GM21367 (cell line): ENCODE measurements at regions not wholly inside any gene's neighbourhood (a gene's known extent, or its start where the extent isn't known, plus 50 kb on each side); places are given as distances from the start of the nearest gene placed in this dataset.
"Not testable (repeated sequence)": the region's sequence is repeated elsewhere in the genome, so short reads cannot be mapped to it uniquely, and the experiment has no call there.

Experiments used
- ATAC-seq: cut with Tn5 transposase; IDR thresholded peaks from one replicate; pipeline ENCODE4 v1.9.1; 2021; ENCODE audit not compliant: unreplicated experiment

DNA sequence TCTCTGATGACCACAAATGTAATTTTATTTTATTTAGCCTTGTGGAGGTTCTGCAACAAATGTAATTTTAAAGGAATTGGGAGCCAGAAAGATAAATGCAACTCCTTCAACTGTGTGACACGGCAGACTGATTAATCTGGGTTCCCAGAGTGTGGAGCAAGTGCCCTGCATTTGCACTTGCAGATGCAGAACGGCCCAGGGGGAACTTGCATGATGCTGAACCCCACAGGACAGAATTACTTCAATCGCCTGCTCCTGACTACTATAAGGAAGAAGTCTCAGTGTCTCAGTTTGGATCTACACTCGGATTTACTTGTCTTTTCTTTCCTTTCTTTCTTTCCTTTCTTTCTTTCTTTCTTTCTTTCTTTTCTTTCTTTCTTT is 107.2 kb upstream of the ACBD5 start:
- not testable (repeated sequence) for ATAC-seq

DNA sequence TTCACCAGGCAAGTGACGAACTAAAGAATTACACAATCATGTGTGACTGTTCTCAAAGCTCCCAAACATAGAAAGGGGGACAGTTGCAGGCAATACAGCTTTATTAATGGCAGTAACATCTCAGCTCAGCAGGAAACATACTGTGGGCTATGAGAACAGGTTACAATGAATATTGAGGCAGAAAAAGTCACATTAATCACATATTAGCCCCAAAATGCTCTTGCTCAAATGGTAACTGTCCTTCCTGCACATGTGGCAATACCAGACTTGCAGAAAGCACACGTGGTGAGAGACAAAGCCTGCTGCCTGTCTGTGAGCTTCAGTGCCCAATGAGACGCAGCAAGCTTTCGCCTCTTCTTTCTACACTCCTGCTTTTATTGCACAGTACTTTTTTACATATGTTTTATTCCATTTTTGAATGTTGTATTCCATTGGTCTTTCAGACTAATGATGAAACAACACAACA is 104.9 kb upstream of the ACBD5 start:
- ATAC-seq: peak; percentile 43

DNA sequence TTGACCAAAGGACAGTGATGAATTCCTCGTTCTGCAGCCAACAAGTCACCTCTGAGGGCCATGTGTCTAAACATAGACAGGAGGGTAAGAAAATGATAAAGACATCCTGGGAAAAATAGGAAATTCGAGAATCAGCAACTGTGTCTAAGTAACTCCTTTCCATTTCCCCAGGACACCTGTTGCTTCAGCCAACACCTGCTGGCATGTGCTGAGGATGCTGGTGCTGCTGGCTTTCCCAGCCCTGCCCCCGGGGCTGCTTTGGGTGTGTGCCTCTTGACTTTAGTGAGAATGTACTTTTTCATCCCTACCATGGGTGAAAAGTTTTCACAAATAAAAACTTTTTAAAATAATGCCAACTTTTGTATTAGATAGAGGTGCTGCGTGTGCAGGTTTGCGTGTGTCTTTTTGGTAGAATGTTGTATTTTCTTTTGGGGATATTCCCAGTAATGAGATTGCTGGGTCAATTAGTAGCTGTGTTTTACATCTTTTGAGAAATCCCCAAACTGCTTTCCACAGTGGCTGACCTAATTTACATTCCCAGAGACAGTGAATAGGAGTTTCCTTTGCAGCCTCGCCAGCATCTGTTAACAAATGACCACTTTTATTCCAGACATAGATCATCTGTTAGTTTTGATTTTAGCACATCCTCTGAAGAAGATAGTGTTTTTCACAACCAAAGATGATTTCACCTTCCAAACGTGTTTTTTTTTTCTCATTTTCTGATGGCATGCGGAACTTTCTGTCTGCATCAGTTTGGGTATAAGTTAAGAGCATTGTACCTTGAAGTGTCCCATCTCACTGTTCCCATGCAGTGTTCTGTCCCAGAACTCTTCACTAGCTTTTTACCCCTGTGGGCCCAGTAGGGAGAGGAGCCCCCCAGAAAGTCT is 104.2 kb upstream of the ACBD5 start:
- ATAC-seq: peak; percentile 37

DNA sequence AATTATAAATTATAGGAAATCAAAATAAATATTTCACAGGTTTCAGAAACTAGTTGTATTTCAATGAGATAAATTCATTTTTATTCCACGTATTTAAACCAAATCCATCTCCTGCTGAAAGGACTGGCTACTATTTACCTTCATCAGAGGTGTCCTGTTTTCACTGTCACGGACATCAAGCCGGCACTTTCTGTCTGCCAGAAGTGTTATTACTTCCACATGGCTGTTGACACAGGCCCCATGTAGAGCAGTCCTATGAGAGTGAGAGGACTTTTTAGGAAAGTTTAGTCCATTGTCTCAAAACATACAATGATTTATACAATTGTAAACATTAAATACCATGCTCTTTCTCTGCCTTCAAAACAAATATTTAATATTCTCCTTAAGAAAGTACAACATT is 100.4 kb upstream of the ACBD5 start:
- no peak for ATAC-seq

DNA sequence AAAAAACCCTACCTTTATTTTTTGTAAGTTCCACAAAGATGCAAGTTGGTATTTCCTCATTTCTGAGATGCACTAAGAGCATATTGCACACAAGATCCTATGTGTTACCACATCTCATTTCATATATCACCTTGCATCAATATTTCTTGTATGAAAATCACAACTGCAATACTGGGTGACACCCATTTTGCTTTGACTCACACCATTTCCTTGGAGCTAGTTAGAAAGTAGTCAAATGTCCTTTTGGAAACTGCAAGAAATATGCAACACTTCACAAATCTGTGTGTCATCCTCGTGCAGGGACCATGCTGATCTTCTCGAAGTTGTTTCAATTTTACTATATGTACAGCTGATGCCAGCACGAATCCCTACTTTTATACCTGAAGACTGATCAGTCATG is 94.6 kb upstream of the ACBD5 start:
- not testable (repeated sequence) for ATAC-seq

DNA sequence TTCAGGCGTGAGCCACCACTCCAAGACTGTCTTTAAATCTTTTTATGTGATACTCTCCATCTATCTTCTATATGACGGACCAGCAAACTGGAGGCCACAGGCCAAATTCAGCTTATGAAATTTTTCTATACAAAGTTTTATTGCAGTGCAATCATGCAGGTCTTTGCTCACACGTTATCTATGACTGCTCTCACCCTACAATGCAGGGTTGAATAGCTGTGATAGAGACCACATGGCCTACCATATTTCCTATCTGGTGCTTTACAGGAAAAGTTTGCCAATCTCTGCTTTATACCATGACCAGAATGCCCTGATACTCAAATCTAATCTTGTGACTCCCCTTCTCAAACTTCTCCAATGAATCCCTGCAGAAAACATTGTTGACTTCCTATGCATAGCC is 89.5 kb upstream of the ACBD5 start:
- no peak for ATAC-seq

DNA sequence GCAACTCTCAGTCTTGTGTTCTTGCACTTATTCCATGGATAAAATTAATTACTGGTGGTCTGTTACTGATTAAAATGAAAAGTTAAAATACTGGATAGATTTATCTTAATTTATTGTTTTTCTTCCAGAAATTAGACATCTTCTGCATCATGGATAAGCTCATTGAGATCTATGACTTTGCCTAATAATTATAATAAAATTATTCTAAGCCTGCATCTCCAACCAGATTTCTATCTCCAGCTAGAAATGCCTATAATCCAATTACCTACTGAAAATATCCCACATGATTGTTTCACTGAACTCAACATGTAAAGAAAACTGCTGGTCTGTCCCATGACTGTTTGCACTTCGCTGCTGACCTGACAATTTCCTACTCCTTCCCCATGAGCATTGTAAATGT is 88.3 kb upstream of the ACBD5 start:
- no peak for ATAC-seq

DNA sequence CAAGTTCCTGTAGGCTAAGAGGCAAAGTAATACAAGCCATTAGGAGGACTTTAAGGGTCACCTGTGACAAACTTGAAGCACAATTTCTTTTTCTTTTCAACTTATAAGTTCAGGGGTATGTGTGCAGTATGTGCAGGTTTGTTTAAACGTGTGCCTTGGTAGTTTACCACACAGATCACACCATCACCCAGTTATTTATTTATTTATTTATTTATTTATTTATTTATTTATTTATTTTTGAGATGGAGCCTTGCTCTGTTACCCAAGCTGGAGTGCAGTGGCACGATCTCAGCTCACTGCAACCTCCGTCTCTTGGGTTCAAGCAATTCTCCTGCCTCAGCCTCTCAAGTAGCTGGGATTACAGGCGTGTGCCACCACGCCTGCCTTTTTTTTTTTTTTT is 86.2 kb upstream of the ACBD5 start:
- ATAC-seq: not testable (repeated sequence)

DNA sequence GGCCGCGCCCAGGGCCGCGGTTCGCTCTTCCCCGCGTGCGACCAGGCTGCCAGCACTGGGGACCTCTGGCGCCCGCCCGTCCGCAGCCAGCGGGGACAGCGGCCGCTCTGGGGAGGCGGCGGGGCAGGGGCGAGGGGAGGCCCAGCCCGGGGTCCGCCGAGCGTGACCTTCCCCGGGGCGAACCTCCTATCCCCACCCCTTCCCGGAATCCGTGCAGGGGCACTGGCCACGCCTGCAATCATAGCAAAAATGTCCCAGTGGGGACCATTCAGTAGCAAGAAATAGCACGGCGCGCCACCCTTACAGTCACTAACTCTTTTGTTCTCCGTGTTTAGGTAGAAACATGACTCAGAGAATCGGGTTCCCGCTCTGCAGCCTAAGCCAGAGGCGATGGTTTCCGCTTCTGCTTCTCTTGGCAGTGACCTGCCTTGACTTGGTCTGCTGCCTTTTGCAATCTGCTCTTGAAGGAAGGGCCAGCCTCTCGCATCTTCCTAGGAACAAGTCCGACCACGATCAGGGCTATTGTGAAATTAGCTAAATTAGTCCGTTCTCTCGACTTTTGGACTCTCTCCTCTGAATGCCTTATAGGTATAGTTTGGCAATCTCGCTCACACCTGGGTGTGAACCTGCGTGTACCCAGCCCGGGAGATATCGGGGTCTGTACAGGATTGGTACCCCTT is 79.3 kb upstream of the ACBD5 start:
- ATAC-seq: peak; percentile 65

DNA sequence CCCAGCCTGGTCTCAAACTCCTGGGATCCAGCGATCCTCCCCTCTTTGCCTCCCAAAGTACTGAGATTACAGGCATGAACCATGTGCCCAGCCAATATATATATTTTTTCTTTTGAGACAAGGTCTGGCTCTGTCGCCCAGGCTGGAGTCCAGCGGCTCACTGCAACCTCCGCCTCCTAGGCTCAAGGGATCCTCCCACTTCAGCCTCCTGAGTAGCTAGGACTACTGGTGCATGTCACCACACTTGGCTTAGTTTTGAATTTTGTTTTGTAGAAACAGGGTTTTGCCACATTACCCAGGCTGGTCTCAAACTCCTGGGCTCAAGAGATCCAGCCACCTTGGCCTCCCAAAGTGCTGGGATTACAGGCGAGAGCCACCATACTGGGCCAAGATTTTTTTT is 78.5 kb upstream of the ACBD5 start:
- peak; percentile 36 for ATAC-seq

DNA sequence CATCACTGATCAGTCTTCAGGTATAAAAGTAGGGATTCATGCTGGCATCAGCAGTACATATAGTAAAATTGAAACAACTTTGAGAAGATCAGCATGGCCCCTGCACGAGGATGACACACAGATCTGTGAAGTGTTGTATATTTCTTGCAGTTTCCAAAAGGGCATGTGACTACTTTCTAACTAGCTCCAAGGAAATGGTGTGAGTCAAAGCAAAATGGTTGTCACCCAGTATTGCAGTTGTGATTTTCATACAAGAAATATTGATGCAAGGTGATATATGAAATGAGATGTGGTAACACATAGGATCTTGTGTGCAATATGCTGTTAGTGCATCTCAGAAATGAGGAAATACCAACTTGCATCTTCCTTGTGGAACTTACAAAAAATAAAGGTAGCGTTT is 74.5 kb upstream of the ACBD5 start:
- ATAC-seq: not testable (repeated sequence)

DNA sequence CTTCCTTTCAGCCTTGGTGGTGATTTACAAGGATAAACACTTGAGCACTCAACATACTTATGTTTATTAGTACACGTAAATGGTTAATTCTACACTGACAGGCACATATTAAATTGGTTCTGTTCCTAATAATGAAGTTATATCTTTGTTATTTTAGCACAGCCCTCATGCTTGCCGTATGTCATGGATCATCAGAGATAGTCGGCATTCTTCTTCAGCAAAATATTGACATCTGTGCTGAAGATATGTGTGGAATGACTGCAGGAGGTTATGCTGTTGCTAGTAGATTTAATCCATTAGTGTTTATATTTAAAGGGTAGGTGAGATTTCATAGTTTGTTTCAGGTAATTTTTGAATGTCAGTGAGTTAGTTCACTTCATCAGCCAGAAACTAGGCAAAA is 73.0 kb upstream of the ACBD5 start:
- ATAC-seq: not testable (repeated sequence)

DNA sequence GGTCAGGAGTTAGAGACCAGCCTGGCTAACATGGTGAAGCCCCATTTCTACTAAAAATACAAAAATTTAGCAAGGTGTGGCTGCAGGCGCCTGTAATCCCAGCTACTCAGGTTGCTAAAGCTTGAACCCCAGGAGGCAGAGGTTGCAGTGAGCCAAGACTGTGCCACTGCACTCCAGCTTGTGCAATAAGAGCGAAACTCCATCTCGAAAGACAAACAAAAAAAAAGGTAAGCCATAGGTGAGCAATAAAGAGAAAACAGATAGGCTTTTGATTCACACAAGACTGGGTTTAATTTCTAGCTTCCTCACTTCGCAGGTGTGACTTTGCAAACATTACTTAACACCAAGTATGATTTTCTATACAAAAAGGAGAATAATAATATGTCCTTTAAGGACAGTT is 72.3 kb upstream of the ACBD5 start:
- no peak for ATAC-seq

DNA sequence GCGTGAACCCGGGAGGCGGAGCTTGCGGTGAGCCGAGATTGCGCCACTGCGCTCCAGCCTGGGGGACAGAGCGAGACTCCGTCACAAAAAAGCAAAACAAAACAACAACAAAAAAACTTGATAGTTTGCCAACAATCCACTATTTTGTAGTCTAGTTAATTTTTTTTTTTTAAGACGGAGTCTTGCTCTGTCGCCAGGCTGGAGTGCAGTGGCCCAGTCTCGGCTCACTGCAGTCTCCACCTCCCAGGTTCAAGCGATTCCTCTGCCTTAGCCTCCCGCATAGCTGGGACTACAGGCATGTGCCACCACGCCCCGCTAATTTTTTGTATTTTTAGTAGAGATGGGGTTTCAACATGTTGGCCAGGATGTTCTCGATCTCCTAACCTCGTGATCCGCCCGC is 71.2 kb upstream of the ACBD5 start:
- ATAC-seq: not testable (repeated sequence)

DNA sequence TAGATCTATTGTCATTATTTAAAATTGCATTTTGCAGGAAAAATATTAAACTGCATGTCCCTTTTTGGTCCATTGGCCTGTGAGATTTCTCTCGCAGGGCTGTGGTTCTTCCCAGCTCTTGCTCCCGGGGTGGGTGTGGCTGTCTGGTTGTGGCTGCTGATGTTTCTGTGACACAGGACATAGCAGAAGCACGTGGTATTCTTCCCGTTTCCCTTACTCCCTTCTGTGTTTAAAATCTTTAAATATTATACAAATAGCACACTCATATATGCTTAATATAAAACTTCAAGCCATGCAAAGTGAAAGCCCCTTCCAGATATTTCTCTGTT is 57.9 kb upstream of the ACBD5 start:
- not testable (repeated sequence) for ATAC-seq

DNA sequence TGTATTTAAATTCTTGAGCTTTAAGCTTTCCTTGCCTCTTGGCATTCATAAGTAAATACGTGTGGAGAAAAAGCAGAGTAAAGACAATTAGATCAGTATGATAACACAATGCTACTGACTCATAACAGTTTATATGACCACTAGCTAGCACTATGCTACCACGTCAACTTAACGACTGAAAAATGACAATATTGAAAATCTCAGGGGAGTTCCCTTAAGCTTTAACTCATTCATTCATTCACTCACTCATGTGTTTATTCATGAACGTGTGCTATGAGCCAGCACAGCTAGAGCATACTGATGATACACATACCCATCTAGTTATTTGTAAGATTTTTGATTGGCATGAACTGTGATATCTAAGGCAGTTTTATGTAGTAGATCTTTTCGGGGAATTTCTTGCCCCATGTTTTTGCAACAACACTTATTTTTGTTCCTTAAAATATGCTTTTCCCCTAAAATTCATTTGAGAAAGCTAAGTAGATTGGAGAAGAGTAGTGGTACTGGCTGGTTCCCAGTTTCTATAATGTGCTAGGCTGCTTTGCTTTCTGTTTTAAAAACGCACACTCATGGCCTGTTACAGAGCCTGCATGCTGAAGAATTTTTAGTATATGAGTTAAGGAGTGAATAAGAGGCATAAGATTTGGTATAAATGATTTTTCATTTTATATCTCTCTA is 57.4 kb upstream of the ACBD5 start:
- no peak for ATAC-seq

DNA sequence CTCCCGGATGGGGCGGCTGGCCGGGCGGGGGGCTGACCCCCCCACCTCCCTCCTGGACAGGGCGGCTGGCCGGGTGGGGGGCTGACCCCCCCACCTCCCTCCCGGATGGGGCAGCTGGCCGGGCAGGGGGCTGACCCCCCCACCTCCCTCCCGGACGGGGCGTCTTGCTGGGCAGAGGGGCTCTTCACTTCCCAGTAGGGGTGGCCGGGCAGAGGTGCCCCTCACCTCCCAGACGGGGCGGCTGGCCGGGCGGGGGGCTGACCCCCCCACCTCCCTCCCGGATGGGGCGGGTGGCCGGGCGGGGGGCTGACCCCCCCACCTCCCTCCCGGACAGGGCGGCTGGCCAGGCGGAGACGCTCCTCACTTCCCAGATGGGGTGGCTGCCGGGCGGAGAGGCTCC is 55.7 kb upstream of the ACBD5 start:
- not testable (repeated sequence) for ATAC-seq

DNA sequence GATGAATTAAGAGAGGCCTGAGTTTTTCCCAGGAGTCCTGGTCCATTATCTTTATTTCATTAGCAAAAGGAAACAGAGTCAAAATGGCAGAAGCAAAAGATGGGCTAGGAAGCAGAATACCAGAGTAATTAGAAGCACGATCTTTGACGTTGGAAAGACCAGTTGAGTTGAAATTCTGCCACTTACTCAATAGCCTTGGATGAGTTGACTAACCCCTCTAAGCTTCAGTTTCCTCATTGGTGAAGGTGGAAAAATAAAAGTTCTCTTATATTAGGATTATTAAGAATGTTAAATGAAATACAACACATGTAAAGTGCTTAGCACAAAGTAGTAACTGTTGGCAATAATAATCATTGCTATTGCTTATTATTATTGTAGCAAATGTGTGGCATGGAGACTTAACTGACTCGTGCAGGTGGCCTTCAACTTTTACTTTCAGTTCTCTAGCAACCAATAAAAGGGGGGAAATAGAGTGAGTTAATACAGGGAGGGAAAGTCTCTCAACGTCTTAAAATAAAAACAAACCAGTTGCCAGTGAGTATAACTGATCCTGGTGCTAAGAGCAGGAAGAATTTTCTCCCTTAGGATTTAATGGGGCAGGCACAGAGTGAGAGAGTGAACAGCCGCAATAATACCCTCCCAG is 50.8 kb upstream of the ACBD5 start:
- not testable (repeated sequence) for ATAC-seq
